ENCODE measurements at regions not wholly inside any gene's neighbourhood (a gene's known extent, or its start where the extent isn't known, plus 50 kb on each side); places are given as distances from the start of the nearest gene placed in this dataset.
"Not testable (repeated sequence)": the region's sequence is repeated elsewhere in the genome, so short reads cannot be mapped to it uniquely, and the experiment has no call there.

- Histone ChIP-seq H3K9me3 (ENCODE audit: control insufficient read depth, insufficient read depth, low read length) (peaks cover 12% of the 10 kb centered on the region), H3K4me3 (ENCODE audit: low read depth, low read length) (no peak overlapping the region), H3K27me3 (ENCODE audit: control insufficient read depth, insufficient read depth, low read length) (no peaks in the 10 kb centered on the region), H3K27ac (ENCODE audit: low read depth, low read length) (no peak overlapping the region)
- no peak for DNase-seq (ENCODE audit: low read depth, low spot score)
- CTCF ChIA-PET, result no interaction called here
- POLR2A ChIA-PET, result no interaction called here
- TF ChIP-seq CTCF (IDR thresholded peaks at IDR 0.05; ENCODE audit: low read depth, low read length), result no peak
These were observed 414.8 kb upstream of the LMO3 start for GRCh38 chr12:17020765-17021164.

- TF ChIP-seq CTCF (IDR thresholded peaks at IDR 0.05; ENCODE audit: low read depth, low read length), result no peak
- H3K4me3 ChIP-seq (ENCODE audit: low read depth, low read length), result no peak overlapping the region
- ChIA-PET CTCF (no interaction called here), POLR2A (no interaction called here)
- no peak overlapping the region for H3K27ac ChIP-seq (ENCODE audit: low read depth, low read length)
- H3K9me3 ChIP-seq (ENCODE audit: control insufficient read depth, insufficient read depth, low read length), result peaks cover 22% of the 10 kb centered on the region
- no peak for DNase-seq (ENCODE audit: low read depth, low spot score)
- no peaks in the 10 kb centered on the region for H3K27me3 ChIP-seq (ENCODE audit: control insufficient read depth, insufficient read depth, low read length)
These were observed 411.4 kb upstream of the LMO3 start for GRCh38 chr12:17017402-17017801.

GRCh38 chr12:17016116-17016864, 410.3 kb upstream of the LMO3 start:
- Histone ChIP-seq H3K27me3 (ENCODE audit: control insufficient read depth, insufficient read depth, low read length) (no peaks in the 10 kb centered on the region), H3K4me3 (ENCODE audit: low read depth, low read length) (no peak overlapping the region), H3K27ac (ENCODE audit: low read depth, low read length) (no peak overlapping the region), H3K9me3 (ENCODE audit: control insufficient read depth, insufficient read depth, low read length) (peaks cover 22% of the 10 kb centered on the region)
- POLR2A ChIA-PET, result no interaction called here
- CTCF ChIA-PET, result no interaction called here
- TF ChIP-seq CTCF (IDR thresholded peaks at IDR 0.05; ENCODE audit: low read depth, low read length), result no peak
- no peak for DNase-seq (ENCODE audit: low read depth, low spot score)

- Histone ChIP-seq H3K27me3 (ENCODE audit: control insufficient read depth, insufficient read depth, low read length) (no peaks in the 10 kb centered on the region), H3K27ac (ENCODE audit: low read depth, low read length) (no peak overlapping the region), H3K4me3 (ENCODE audit: low read depth, low read length) (no peak overlapping the region), H3K9me3 (ENCODE audit: control insufficient read depth, insufficient read depth, low read length) (peaks cover 22% of the 10 kb centered on the region)
- ChIA-PET CTCF (no interaction called here), POLR2A (no interaction called here)
- no peak for DNase-seq (ENCODE audit: low read depth, low spot score)
- TF ChIP-seq CTCF (IDR thresholded peaks at IDR 0.05; ENCODE audit: low read depth, low read length), result no peak
These were observed 409.5 kb upstream of the LMO3 start for GRCh38 chr12:17015501-17015900.

- H3K9me3 ChIP-seq (ENCODE audit: control insufficient read depth, insufficient read depth, low read length), result peaks cover 10% of the 10 kb centered on the region
- DNase-seq (ENCODE audit: low read depth, low spot score); H3K27ac ChIP-seq (ENCODE audit: low read depth, low read length); CTCF ChIA-PET; POLR2A ChIA-PET; H3K4me3 ChIP-seq (ENCODE audit: low read depth, low read length); H3K27me3 ChIP-seq (ENCODE audit: control insufficient read depth, insufficient read depth, low read length): not testable (repeated sequence)
These were observed 401.6 kb upstream of the LMO3 start for GRCh38 chr12:17007442-17008040.

- not testable (repeated sequence) for DNase-seq (ENCODE audit: low read depth, low spot score)
These were observed 392.6 kb upstream of the LMO3 start for GRCh38 chr12:16998538-16998937.

More at GRCh38 chr12:16998538-16998937, 392.6 kb upstream of the LMO3 start:
- H3K4me3 ChIP-seq (ENCODE audit: low read depth, low read length); H3K27me3 ChIP-seq (ENCODE audit: control insufficient read depth, insufficient read depth, low read length); H3K27ac ChIP-seq (ENCODE audit: low read depth, low read length); CTCF ChIA-PET; POLR2A ChIA-PET; H3K9me3 ChIP-seq (ENCODE audit: control insufficient read depth, insufficient read depth, low read length): not testable (repeated sequence)
